GM18499 (cell line): ENCODE measurements at regions not wholly inside any gene's neighbourhood (a gene's known extent, or its start where the extent isn't known, plus 50 kb on each side); places are given as distances from the start of the nearest gene placed in this dataset.

Experiments
- ATAC-seq: cut with Tn5 transposase; IDR thresholded peaks from one replicate; pipeline ENCODE4 v1.9.1; 2021; ENCODE audit warnings: moderate number of reproducible peaks; ENCODE audit not compliant: insufficient read depth, unreplicated experiment

GRCh38 chr12:67452119-67452805, 183.1 kb downstream of the CAND1 start:
- peak; percentile 49 for ATAC-seq

GRCh38 chr12:67453191-67453590, 184.0 kb downstream of the CAND1 start:
- no peak for ATAC-seq

- no peak for ATAC-seq
Measured at GRCh38 chr12:67455236-67455635, 186.1 kb downstream of the CAND1 start.

- ATAC-seq: no peak
Measured at GRCh38 chr12:67456431-67456901, 187.3 kb downstream of the CAND1 start.

- ATAC-seq: no peak
Measured at GRCh38 chr12:67457136-67457535, 188.0 kb downstream of the CAND1 start.

- no peak for ATAC-seq
Measured at GRCh38 chr12:67457778-67458665, 188.9 kb downstream of the CAND1 start.

- ATAC-seq: no peak
Measured at GRCh38 chr12:67459173-67459572, 189.4 kb upstream of the DYRK2 start.

- no peak for ATAC-seq
Measured at GRCh38 chr12:67459578-67459977, 189.0 kb upstream of the DYRK2 start.

- ATAC-seq: no peak
Measured at GRCh38 chr12:67460388-67460787, 188.2 kb upstream of the DYRK2 start.

GRCh38 chr12:67468549-67469245, 179.8 kb upstream of the DYRK2 start:
- no peak for ATAC-seq

GRCh38 chr12:67469666-67470065, 178.9 kb upstream of the DYRK2 start:
- no peak for ATAC-seq

GRCh38 chr12:67471810-67472209, 176.7 kb upstream of the DYRK2 start:
- ATAC-seq: no peak

- no peak for ATAC-seq
Measured at GRCh38 chr12:67472539-67472938, 176.0 kb upstream of the DYRK2 start.

GRCh38 chr12:67474934-67475620, 173.5 kb upstream of the DYRK2 start:
- ATAC-seq: no peak

- no peak for ATAC-seq
Measured at GRCh38 chr12:67475725-67476124, 172.8 kb upstream of the DYRK2 start.

GRCh38 chr12:67477681-67478265, 170.8 kb upstream of the DYRK2 start:
- ATAC-seq: no peak

GRCh38 chr12:67482751-67483661, 165.5 kb upstream of the DYRK2 start:
- ATAC-seq: no peak

- peak; percentile 56 for ATAC-seq
Measured at GRCh38 chr12:67483871-67484554, 164.5 kb upstream of the DYRK2 start.
